ENCODE measurements at regions not wholly inside any gene's neighbourhood (a gene's known extent, or its start where the extent isn't known, plus 50 kb on each side); places are given as distances from the start of the nearest gene placed in this dataset.
A peak's percentile ranks its signal among the peaks of the same experiment; 100 is the strongest.

GRCh38 chr2:121018136-121019061 is 266.6 kb downstream of the TFCP2L1 start:
- peak; percentile 97 for ATAC-seq
- TF ChIP-seq FOXP4 (CRISPR knock-in tag; IDR thresholded peaks at IDR 0.05), result peak; percentile 63; the same call in 1 of the 2 replicates
- TF ChIP-seq ZNF232 (CRISPR knock-in tag; IDR thresholded peaks at IDR 0.05), result no peak
- no peak for TF ChIP-seq E2F4 (CRISPR knock-in tag; IDR thresholded peaks at IDR 0.05; ENCODE audit: borderline replicate concordance, low read depth)
- no peak for TF ChIP-seq PRRX2 (CRISPR knock-in tag; IDR thresholded peaks at IDR 0.05)
- TF ChIP-seq NFYB (CRISPR knock-in tag; conservative IDR thresholded peaks at IDR 0.05; ENCODE audit: low read depth), result peak; percentile 76
- no peak for TF ChIP-seq ESRRA (CRISPR knock-in tag; IDR thresholded peaks at IDR 0.05; ENCODE audit: borderline replicate concordance)
- peak; percentile 16; the same call in 1 of the 2 replicates for TF ChIP-seq USF1 (CRISPR knock-in tag; IDR thresholded peaks at IDR 0.05)
- TF ChIP-seq, protein P1, sequence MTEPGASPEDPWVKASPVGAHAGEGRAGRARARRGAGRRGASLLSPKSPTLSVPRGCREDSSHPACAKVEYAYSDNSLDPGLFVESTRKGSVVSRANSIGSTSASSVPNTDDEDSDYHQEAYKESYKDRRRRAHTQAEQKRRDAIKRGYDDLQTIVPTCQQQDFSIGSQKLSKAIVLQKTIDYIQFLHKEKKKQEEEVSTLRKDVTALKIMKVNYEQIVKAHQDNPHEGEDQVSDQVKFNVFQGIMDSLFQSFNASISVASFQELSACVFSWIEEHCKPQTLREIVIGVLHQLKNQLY (CRISPR knock-in tag; IDR thresholded peaks at IDR 0.05), result no peak
- TF ChIP-seq, protein P2, sequence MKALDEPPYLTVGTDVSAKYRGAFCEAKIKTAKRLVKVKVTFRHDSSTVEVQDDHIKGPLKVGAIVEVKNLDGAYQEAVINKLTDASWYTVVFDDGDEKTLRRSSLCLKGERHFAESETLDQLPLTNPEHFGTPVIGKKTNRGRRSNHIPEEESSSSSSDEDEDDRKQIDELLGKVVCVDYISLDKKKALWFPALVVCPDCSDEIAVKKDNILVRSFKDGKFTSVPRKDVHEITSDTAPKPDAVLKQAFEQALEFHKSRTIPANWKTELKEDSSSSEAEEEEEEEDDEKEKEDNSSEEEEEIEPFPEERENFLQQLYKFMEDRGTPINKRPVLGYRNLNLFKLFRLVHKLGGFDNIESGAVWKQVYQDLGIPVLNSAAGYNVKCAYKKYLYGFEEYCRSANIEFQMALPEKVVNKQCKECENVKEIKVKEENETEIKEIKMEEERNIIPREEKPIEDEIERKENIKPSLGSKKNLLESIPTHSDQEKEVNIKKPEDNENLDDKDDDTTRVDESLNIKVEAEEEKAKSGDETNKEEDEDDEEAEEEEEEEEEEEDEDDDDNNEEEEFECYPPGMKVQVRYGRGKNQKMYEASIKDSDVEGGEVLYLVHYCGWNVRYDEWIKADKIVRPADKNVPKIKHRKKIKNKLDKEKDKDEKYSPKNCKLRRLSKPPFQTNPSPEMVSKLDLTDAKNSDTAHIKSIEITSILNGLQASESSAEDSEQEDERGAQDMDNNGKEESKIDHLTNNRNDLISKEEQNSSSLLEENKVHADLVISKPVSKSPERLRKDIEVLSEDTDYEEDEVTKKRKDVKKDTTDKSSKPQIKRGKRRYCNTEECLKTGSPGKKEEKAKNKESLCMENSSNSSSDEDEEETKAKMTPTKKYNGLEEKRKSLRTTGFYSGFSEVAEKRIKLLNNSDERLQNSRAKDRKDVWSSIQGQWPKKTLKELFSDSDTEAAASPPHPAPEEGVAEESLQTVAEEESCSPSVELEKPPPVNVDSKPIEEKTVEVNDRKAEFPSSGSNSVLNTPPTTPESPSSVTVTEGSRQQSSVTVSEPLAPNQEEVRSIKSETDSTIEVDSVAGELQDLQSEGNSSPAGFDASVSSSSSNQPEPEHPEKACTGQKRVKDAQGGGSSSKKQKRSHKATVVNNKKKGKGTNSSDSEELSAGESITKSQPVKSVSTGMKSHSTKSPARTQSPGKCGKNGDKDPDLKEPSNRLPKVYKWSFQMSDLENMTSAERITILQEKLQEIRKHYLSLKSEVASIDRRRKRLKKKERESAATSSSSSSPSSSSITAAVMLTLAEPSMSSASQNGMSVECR (CRISPR knock-in tag; IDR thresholded peaks at IDR 0.05; ENCODE audit: borderline replicate concordance), result peak; percentile 23; the same call in 1 of the 2 replicates
- TF ChIP-seq ZNF138 (CRISPR knock-in tag; conservative IDR thresholded peaks at IDR 0.05), result peak; percentile 56; the same call in 1 of the 2 replicates
- TF ChIP-seq, protein P3, sequence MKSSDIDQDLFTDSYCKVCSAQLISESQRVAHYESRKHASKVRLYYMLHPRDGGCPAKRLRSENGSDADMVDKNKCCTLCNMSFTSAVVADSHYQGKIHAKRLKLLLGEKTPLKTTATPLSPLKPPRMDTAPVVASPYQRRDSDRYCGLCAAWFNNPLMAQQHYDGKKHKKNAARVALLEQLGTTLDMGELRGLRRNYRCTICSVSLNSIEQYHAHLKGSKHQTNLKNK (CRISPR knock-in tag; IDR thresholded peaks at IDR 0.05), result no peak
- TF ChIP-seq, protein P4, sequence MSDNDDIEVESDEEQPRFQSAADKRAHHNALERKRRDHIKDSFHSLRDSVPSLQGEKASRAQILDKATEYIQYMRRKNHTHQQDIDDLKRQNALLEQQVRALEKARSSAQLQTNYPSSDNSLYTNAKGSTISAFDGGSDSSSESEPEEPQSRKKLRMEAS (CRISPR knock-in tag; IDR thresholded peaks at IDR 0.05), result peak; percentile 87
- TF ChIP-seq, protein P5, sequence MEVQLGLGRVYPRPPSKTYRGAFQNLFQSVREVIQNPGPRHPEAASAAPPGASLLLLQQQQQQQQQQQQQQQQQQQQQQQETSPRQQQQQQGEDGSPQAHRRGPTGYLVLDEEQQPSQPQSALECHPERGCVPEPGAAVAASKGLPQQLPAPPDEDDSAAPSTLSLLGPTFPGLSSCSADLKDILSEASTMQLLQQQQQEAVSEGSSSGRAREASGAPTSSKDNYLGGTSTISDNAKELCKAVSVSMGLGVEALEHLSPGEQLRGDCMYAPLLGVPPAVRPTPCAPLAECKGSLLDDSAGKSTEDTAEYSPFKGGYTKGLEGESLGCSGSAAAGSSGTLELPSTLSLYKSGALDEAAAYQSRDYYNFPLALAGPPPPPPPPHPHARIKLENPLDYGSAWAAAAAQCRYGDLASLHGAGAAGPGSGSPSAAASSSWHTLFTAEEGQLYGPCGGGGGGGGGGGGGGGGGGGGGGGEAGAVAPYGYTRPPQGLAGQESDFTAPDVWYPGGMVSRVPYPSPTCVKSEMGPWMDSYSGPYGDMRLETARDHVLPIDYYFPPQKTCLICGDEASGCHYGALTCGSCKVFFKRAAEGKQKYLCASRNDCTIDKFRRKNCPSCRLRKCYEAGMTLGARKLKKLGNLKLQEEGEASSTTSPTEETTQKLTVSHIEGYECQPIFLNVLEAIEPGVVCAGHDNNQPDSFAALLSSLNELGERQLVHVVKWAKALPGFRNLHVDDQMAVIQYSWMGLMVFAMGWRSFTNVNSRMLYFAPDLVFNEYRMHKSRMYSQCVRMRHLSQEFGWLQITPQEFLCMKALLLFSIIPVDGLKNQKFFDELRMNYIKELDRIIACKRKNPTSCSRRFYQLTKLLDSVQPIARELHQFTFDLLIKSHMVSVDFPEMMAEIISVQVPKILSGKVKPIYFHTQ (CRISPR knock-in tag; IDR thresholded peaks at IDR 0.05), result no peak
- TF ChIP-seq HMGXB4 (CRISPR knock-in tag; IDR thresholded peaks at IDR 0.05), result no peak
- TF ChIP-seq TP53 (CRISPR knock-in tag; IDR thresholded peaks at IDR 0.05), result peak; percentile 76; the same call in 1 of the 2 replicates
- TF ChIP-seq, protein P6, sequence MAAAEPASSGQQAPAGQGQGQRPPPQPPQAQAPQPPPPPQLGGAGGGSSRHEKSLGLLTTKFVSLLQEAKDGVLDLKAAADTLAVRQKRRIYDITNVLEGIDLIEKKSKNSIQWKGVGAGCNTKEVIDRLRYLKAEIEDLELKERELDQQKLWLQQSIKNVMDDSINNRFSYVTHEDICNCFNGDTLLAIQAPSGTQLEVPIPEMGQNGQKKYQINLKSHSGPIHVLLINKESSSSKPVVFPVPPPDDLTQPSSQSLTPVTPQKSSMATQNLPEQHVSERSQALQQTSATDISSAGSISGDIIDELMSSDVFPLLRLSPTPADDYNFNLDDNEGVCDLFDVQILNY (CRISPR knock-in tag; IDR thresholded peaks at IDR 0.05), result no peak
- TF ChIP-seq FOXP1 (CRISPR knock-in tag; IDR thresholded peaks at IDR 0.05; ENCODE audit: borderline replicate concordance), result peak; percentile 46; the same call in 1 of the 2 replicates

More at GRCh38 chr2:121018136-121019061, 266.6 kb downstream of the TFCP2L1 start:
- Mint-ChIP-seq H3K9me3 (no peaks in the 10 kb centered on the region), H3K27me3 (ENCODE audit: low read depth) (peaks cover 48% of the 10 kb centered on the region), H3K4me3 (peak overlapping the region; percentile 38), H3K36me3 (no peaks in the 10 kb centered on the region), H3K27ac (no peak overlapping the region), H3K4me1 (peaks cover 12% of the 10 kb centered on the region)
- POLR2A ChIA-PET, result interaction anchor here (0.6 to 1.7 kb wide), 2 partner anchors 14 to 57 kb away, joined by 3 to 6 read pairs; no protein-coding TSS in a partner anchor
- peak; percentile 67 for DNase-seq (ENCODE audit: low spot score)
- CTCF ChIA-PET, result interaction anchor here (1.0 to 1.4 kb wide), 6 partner anchors 23 to 322 kb away, joined by 3 to 6 read pairs (median 4); no protein-coding TSS in a partner anchor
